ENCODE measurements at regions not wholly inside any gene's neighbourhood (a gene's known extent, or its start where the extent isn't known, plus 50 kb on each side); places are given as distances from the start of the nearest gene placed in this dataset.

GRCh38 chr6:71608646-71609045 lies 277.7 kb upstream of the RIMS1 start:
- Histone ChIP-seq H3K4me3 (no peak overlapping the region), H3K27me3 (no peaks in the 10 kb centered on the region), H3K9me3 (ENCODE audit: low read depth) (no peaks in the 10 kb centered on the region), H2AFZ (replicated peaks) (no peak overlapping the region), H3K79me2 (ENCODE audit: low read depth) (no peaks in the 10 kb centered on the region), H4K20me1 (ENCODE audit: low read depth) (no peaks in the 10 kb centered on the region), H3K36me3 (no peaks in the 10 kb centered on the region), H3K4me2 (no peak overlapping the region), H3K27ac (no peak overlapping the region), H3K9ac (no peak overlapping the region), H3K4me1 (no peaks in the 10 kb centered on the region), H3F3A (ENCODE audit: low read depth) (no peaks in the 10 kb centered on the region)
- no peaks in the 10 kb centered on the region for H3K4me1 Mint-ChIP-seq
- DNase-seq (ENCODE audit: low spot score): no peak
- peaks cover 5% of the 10 kb centered on the region for H3K27me3 Mint-ChIP-seq (ENCODE audit: insufficient read depth, low read depth)
- no peaks in the 10 kb centered on the region for H3K36me3 Mint-ChIP-seq
- H3K27ac Mint-ChIP-seq: no peak overlapping the region
- TF ChIP-seq EZH2 (IDR thresholded peaks at IDR 0.05) (no peak), EZH2phosphoT487 (IDR thresholded peaks at IDR 0.05) (no peak)
- TF ChIP-seq, protein P1, sequence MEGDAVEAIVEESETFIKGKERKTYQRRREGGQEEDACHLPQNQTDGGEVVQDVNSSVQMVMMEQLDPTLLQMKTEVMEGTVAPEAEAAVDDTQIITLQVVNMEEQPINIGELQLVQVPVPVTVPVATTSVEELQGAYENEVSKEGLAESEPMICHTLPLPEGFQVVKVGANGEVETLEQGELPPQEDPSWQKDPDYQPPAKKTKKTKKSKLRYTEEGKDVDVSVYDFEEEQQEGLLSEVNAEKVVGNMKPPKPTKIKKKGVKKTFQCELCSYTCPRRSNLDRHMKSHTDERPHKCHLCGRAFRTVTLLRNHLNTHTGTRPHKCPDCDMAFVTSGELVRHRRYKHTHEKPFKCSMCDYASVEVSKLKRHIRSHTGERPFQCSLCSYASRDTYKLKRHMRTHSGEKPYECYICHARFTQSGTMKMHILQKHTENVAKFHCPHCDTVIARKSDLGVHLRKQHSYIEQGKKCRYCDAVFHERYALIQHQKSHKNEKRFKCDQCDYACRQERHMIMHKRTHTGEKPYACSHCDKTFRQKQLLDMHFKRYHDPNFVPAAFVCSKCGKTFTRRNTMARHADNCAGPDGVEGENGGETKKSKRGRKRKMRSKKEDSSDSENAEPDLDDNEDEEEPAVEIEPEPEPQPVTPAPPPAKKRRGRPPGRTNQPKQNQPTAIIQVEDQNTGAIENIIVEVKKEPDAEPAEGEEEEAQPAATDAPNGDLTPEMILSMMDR (IDR thresholded peaks at IDR 0.05): no peak
- no peaks in the 10 kb centered on the region for H3K9me3 Mint-ChIP-seq
- H3K4me3 Mint-ChIP-seq: no peak overlapping the region

- no peaks in the 10 kb centered on the region for H3K9me3 ChIP-seq (ENCODE audit: low read depth)
- no peaks in the 10 kb centered on the region for H3K27me3 Mint-ChIP-seq (ENCODE audit: insufficient read depth, low read depth)
- H3K9me3 Mint-ChIP-seq: peaks cover 2% of the 10 kb centered on the region
- H4K20me1 ChIP-seq (ENCODE audit: low read depth): no peaks in the 10 kb centered on the region
- H3K4me1 Mint-ChIP-seq: no peaks in the 10 kb centered on the region
- H3F3A ChIP-seq (ENCODE audit: low read depth): no peaks in the 10 kb centered on the region
- no peak overlapping the region for H2AFZ ChIP-seq (replicated peaks)
- no peak for DNase-seq (ENCODE audit: low spot score)
- no peak for TF ChIP-seq EZH2 (IDR thresholded peaks at IDR 0.05)
- TF ChIP-seq, protein P1 (IDR thresholded peaks at IDR 0.05): no peak
- no peak for TF ChIP-seq EZH2phosphoT487 (IDR thresholded peaks at IDR 0.05)
- no peaks in the 10 kb centered on the region for H3K27me3 ChIP-seq
- no peak overlapping the region for H3K9ac ChIP-seq
- H3K4me3 Mint-ChIP-seq: no peak overlapping the region
- no peaks in the 10 kb centered on the region for H3K79me2 ChIP-seq (ENCODE audit: low read depth)
- H3K27ac ChIP-seq: no peak overlapping the region
- H3K36me3 ChIP-seq: no peaks in the 10 kb centered on the region
- H3K27ac Mint-ChIP-seq: no peak overlapping the region
- H3K36me3 Mint-ChIP-seq: no peaks in the 10 kb centered on the region
- no peaks in the 10 kb centered on the region for H3K4me1 ChIP-seq
- no peak overlapping the region for H3K4me2 ChIP-seq
- H3K4me3 ChIP-seq: no peak overlapping the region
Observed at GRCh38 chr6:71619836-71620235, 266.5 kb upstream of the RIMS1 start.

DNA sequence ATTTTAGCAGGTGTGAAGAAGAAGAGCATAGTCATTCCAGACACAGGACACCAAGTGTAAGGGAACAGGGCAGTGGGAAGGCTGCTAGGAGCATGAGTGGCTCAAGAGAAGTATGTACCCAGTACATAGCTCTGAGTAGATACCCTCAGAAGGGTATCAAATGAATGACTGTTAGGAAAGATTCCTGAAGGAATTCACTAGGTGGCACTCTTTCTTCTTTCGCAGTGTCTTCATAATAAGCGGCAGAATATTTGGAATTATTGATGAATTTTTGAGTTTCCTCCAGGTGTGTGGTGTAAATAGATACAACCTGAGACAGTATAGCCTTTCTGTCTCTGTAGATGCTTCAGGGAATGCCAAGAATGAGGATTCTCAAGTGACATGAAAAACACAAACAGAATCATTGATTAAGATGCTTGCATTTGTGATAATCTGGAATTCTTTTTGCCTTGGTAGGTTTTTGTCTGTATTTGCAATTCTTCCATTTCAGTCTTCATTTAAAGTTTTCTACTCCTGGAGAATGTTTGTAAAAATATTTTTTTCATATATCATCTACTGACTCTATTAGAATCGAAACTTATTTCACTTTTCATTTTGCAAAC lies 264.3 kb upstream of the RIMS1 start:
- Histone ChIP-seq H3K9me3 (ENCODE audit: low read depth) (no peaks in the 10 kb centered on the region), H4K20me1 (ENCODE audit: low read depth) (no peaks in the 10 kb centered on the region), H3K4me2 (no peak overlapping the region), H2AFZ (replicated peaks) (no peak overlapping the region), H3K4me3 (no peak overlapping the region), H3K4me1 (no peaks in the 10 kb centered on the region), H3K36me3 (no peaks in the 10 kb centered on the region), H3F3A (ENCODE audit: low read depth) (no peaks in the 10 kb centered on the region), H3K9ac (no peak overlapping the region), H3K27ac (no peak overlapping the region), H3K79me2 (ENCODE audit: low read depth) (no peaks in the 10 kb centered on the region), H3K27me3 (no peaks in the 10 kb centered on the region)
- H3K27me3 Mint-ChIP-seq (ENCODE audit: insufficient read depth, low read depth): no peaks in the 10 kb centered on the region
- H3K4me3 Mint-ChIP-seq: no peak overlapping the region
- TF ChIP-seq EZH2 (IDR thresholded peaks at IDR 0.05): no peak
- TF ChIP-seq, protein P1 (IDR thresholded peaks at IDR 0.05): peak; percentile 60
- no peak overlapping the region for H3K27ac Mint-ChIP-seq
- H3K4me1 Mint-ChIP-seq: no peaks in the 10 kb centered on the region
- no peaks in the 10 kb centered on the region for H3K36me3 Mint-ChIP-seq
- peak; percentile 19 for DNase-seq (ENCODE audit: low spot score)
- H3K9me3 Mint-ChIP-seq: peaks cover 15% of the 10 kb centered on the region

Data from neural progenitor cell (in vitro differentiated cells).